ENCODE measurements at regions not wholly inside any gene's neighbourhood (a gene's known extent, or its start where the extent isn't known, plus 50 kb on each side); places are given as distances from the start of the nearest gene placed in this dataset.

- no peak for TF ChIP-seq TEAD4 (IDR thresholded peaks at IDR 0.05; ENCODE audit: borderline replicate concordance, insufficient read depth)
- TF ChIP-seq CTCF (IDR thresholded peaks at IDR 0.05): no peak
- TF ChIP-seq EP300 (IDR thresholded peaks at IDR 0.05; ENCODE audit: borderline replicate concordance in 1 of 2, low read depth in 1 of 2, low read length in 1 of 2): no peak
Measured at GRCh38 chr4:65951177-65951576, 280.9 kb upstream of the EPHA5 start.

All from SK-N-SH (cell line).